IMR-90 (cell line): ENCODE measurements at regions not wholly inside any gene's neighbourhood (a gene's known extent, or its start where the extent isn't known, plus 50 kb on each side); places are given as distances from the start of the nearest gene placed in this dataset.
"Not testable (repeated sequence)": the region's sequence is repeated elsewhere in the genome, so short reads cannot be mapped to it uniquely, and the experiment has no call there.

Source experiments
- ATAC-seq: fragments of 200-7000 bp; cut with Tn5 transposase; 2 replicates; pipeline ENCODE4 v1.9.1; 2020; ENCODE audit warnings: low read depth, mild to moderate bottlenecking, moderate library complexity
- BruUV-seq: library from RNA; stranded (reverse); fragments of 400-500 nt; replicated peaks from 2 replicates; lab custom pipeline; 2021; lab: Mats Ljungman, UMichigan
- CTCF ChIA-PET: fragments of 300-600 bp; formaldehyde crosslinking; extraction: SDS; loops from one replicate; lab custom pipeline; 2021; ENCODE audit warnings: antibody characterized with exemption; lab: Yijun Ruan, JAX
- POLR2A ChIA-PET: fragments of 300-600 bp; sonication (Branson Sonifier 250); formaldehyde crosslinking; loops from one replicate; lab custom pipeline; 2022; ENCODE audit warnings: antibody characterized with exemption; ENCODE audit not compliant: unreplicated experiment; lab: Charles Lee
- DNase-seq: peaks from one replicate; pipeline ENCODE4 v3.0.0; 2013
- H2AFZ ChIP-seq: replicated peaks from 2 replicates; pipeline ENCODE3; 2013; ENCODE audit warnings: low read length, mild to moderate bottlenecking; ENCODE audit not compliant: poor library complexity
- H2AK5ac ChIP-seq: 2 replicates; pipeline ENCODE4 v1.6.1; 2013; ENCODE audit warnings: low read depth, low read length, inconsistent platforms
- H2AK9ac ChIP-seq: replicated peaks from 2 replicates; pipeline ENCODE3; 2013; ENCODE audit warnings: mild to moderate bottlenecking, low read depth, low read length, moderate library complexity; ENCODE audit not compliant: poor library complexity
- H2BK120ac ChIP-seq: 2 replicates; pipeline ENCODE4 v1.6.1; 2013; ENCODE audit warnings: low read depth, low read length, inconsistent platforms
- H2BK15ac ChIP-seq: 3 replicates; pipeline ENCODE4 v1.6.1; 2013; ENCODE audit warnings: low read depth, low read length, inconsistent platforms
- H2BK20ac ChIP-seq: 2 replicates; pipeline ENCODE4 v1.6.1; 2013; ENCODE audit warnings: low read depth, mild to moderate bottlenecking, inconsistent platforms, low read length, moderate library complexity
- H2BK5ac ChIP-seq: 2 replicates; pipeline ENCODE4 v1.6.1; 2013; ENCODE audit warnings: mild to moderate bottlenecking, low read depth, low read length, inconsistent platforms; ENCODE audit not compliant: poor library complexity, severe bottlenecking
- H3K14ac ChIP-seq: replicated peaks from 2 replicates; pipeline ENCODE4 v1.6.1; 2013; ENCODE audit warnings: low read depth, low read length, inconsistent platforms
- H3K18ac ChIP-seq: 2 replicates; pipeline ENCODE4 v1.6.1; 2013; ENCODE audit warnings: low read depth, low read length, control low read depth
- H3K23ac ChIP-seq: 2 replicates; pipeline ENCODE4 v1.6.1; 2013; ENCODE audit warnings: low read depth, low read length, inconsistent platforms
- H3K27ac ChIP-seq: 2 replicates; pipeline ENCODE4 v1.5.1; 2013; ENCODE audit warnings: mild to moderate bottlenecking, control low read depth, low read length; ENCODE audit not compliant: insufficient read depth
- H3K27me3 ChIP-seq: 2 replicates; pipeline ENCODE4 v1.6.1; 2013; ENCODE audit warnings: low read length; ENCODE audit not compliant: control insufficient read depth, insufficient read depth
- H3K36me3 ChIP-seq: 2 replicates; pipeline ENCODE4 v1.6.1; 2013; ENCODE audit warnings: low read length, mixed read lengths; ENCODE audit not compliant: control insufficient read depth, insufficient read depth
- H3K4ac ChIP-seq: 2 replicates; pipeline ENCODE4 v1.6.1; 2013; ENCODE audit warnings: low read depth, low read length, inconsistent platforms
- H3K4me1 ChIP-seq: 2 replicates; pipeline ENCODE4 v1.6.1; 2013; ENCODE audit warnings: low read length, mixed read lengths; ENCODE audit not compliant: control insufficient read depth, insufficient read depth
- H3K4me2 ChIP-seq: 2 replicates; pipeline ENCODE4 v1.6.1; 2013; ENCODE audit warnings: low read depth, mild to moderate bottlenecking, control low read depth, low read length, moderate library complexity
- H3K4me3 ChIP-seq: 2 replicates; pipeline ENCODE4 v1.5.1; 2013; ENCODE audit warnings: low read depth, mild to moderate bottlenecking, control low read depth, low read length, moderate library complexity; ENCODE audit not compliant: insufficient read depth
- H3K56ac ChIP-seq: 2 replicates; pipeline ENCODE4 v1.6.1; 2013; ENCODE audit warnings: low read length, inconsistent platforms; ENCODE audit not compliant: insufficient read depth; ENCODE audit errors: extremely low read depth
- H3K79me1 ChIP-seq, 2 experiments: 2 replicates each; pipeline ENCODE4 v1.6.1; 2013; ENCODE audit warnings: low read length in 2 of 2, inconsistent platforms in 1 of 2, low read depth in 1 of 2
- H3K9ac ChIP-seq: 2 replicates; pipeline ENCODE4 v1.6.1; 2013; ENCODE audit warnings: low read depth, low read length, control low read depth
- H3K9me1 ChIP-seq: 2 replicates; pipeline ENCODE4 v1.6.1; 2013; ENCODE audit warnings: low read length, inconsistent platforms; ENCODE audit not compliant: insufficient read depth
- H3K9me3 ChIP-seq: 2 replicates; pipeline ENCODE4 v1.6.1; 2013; ENCODE audit warnings: low read length; ENCODE audit not compliant: control insufficient read depth, insufficient read depth
- H4K20me1 ChIP-seq: 2 replicates; pipeline ENCODE4 v1.6.1; 2013; ENCODE audit warnings: low read length, inconsistent platforms; ENCODE audit not compliant: insufficient read depth
- H4K5ac ChIP-seq: 2 replicates; pipeline ENCODE4 v1.6.1; 2013; ENCODE audit warnings: mild to moderate bottlenecking, low read depth, low read length, control low read depth
- H4K8ac ChIP-seq, 2 experiments: 2 replicates each; pipeline ENCODE4 v1.6.1; 2013; ENCODE audit warnings: low read depth in 2 of 2, low read length in 2 of 2, control low read depth in 1 of 2, inconsistent platforms in 1 of 2
- H4K91ac ChIP-seq: 2 replicates; pipeline ENCODE4 v1.6.1; 2013; ENCODE audit warnings: low read depth, low read length, inconsistent platforms; ENCODE audit not compliant: insufficient read depth
- WGBS, 2 experiments: methylation state at CpG; one replicate each; pipeline versions ENCODE4 v1.1.5 to v1.1.7; 2013; ENCODE audit warnings: missing lambda C conversion rate in 2 of 2; ENCODE audit not compliant: insufficient read length in 1 of 2; ENCODE audit errors: extremely low coverage in 2 of 2; 5-methylcytosine and 5-hydroxymethylcytosine counted together
- dilution Hi-C: fragments of 300-500 bp; cut with HindIII; formaldehyde crosslinking; loops from one replicate; pipeline ENCODE4 v1.14.3; 2018; ENCODE audit warnings: low sequenced_read_pairs; ENCODE audit not compliant: unreplicated experiment
- in situ Hi-C: fragments of 300-500 bp; cut with MboI; formaldehyde crosslinking; loops from 3 replicates; pipeline ENCODE4 v1.14.3; 2019; ENCODE audit warnings: low sequenced_read_pairs, inconsistent platforms, mixed read lengths
- intact Hi-C: fragments of 100-400 bp; cut with micrococcal nuclease; formaldehyde crosslinking; loops from 2 replicates; pipeline ENCODE4 v1.10.0; 2022

DNA sequence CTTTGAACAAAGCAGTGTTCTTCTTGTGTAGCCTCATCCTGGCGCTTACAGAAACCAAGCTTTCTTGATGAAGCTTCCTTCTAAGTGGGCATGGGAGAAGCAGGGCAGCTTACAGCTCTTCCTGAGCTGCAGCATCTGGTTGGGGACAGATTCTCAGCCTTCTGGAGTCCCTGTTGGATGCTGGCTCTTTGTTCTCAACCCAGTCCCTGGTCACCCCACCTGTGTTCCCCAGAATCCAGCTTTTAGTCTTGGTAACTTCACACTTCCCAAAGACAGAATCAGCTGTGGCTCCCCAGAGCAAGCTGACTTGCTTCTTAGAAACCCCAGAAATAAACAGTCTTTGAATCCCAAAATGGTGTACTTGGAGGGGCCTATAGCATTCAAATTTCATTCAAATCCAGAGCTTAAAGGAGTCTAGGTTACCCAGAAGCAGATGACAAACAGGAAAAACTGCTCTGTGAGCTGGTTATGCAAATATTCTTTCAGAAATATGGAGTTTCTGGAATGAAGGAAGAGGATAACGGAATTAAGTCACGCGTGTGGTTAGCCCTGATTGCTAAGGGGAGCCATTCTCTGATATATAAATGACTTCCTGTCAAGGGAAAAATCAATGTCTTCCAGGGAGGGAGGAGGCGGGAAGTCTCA, 783.4 kb upstream of the TPTE start:
- DNase-seq, H3K23ac ChIP-seq, H3K27ac ChIP-seq, H3K27me3 ChIP-seq, CTCF ChIA-PET, H4K91ac ChIP-seq, BruUV-seq, H3K14ac ChIP-seq, H3K4me3 ChIP-seq, H3K56ac ChIP-seq, H4K8ac ChIP-seq, H2BK5ac ChIP-seq, POLR2A ChIA-PET, H2BK15ac ChIP-seq, H2BK120ac ChIP-seq, H2AK5ac ChIP-seq, H3K4me2 ChIP-seq, H4K5ac ChIP-seq, H3K4me1 ChIP-seq, H3K9ac ChIP-seq, ATAC-seq, H3K4ac ChIP-seq, H3K9me1 ChIP-seq, H2AK9ac ChIP-seq, H3K18ac ChIP-seq, H2BK20ac ChIP-seq, H3K36me3 ChIP-seq, H2AFZ ChIP-seq, in situ Hi-C loops, intact Hi-C loops, dilution Hi-C loops, H3K79me1 ChIP-seq, H4K20me1 ChIP-seq: not testable (repeated sequence)
- peaks cover 34% of the 10 kb centered on the region for H3K9me3 ChIP-seq
- WGBS, 2 experiments, result 37% methylated on average over 4 of the region's 5 CpGs; no CpG with 5 or more reads in 1 of the 2 experiments
